HEK293T (cell line): ENCODE measurements at regions not wholly inside any gene's neighbourhood (a gene's known extent, or its start where the extent isn't known, plus 50 kb on each side); places are given as distances from the start of the nearest gene placed in this dataset.

Experiments
- ARNT ChIP-seq: fragments of 450-650 bp; IDR thresholded peaks from 2 replicates; pipeline ENCODE4 v1.6.1; 2017; ENCODE audit warnings: mild to moderate bottlenecking
- BHLHE40 ChIP-seq: fragments of 450-650 bp; IDR thresholded peaks from 2 replicates; pipeline ENCODE4 v1.6.1; 2016; ENCODE audit warnings: mild to moderate bottlenecking, moderate library complexity, borderline replicate concordance
- CTBP1 ChIP-seq: fragments of 450-650 bp; IDR thresholded peaks from 2 replicates; pipeline ENCODE4 v1.6.1; 2016; ENCODE audit warnings: borderline replicate concordance
- ELF4 ChIP-seq: fragments of 450-650 bp; IDR thresholded peaks from 2 replicates; pipeline ENCODE4 v1.6.1; 2017; ENCODE audit warnings: antibody characterized with exemption
- FOXA1 ChIP-seq: fragments of 450-650 bp; IDR thresholded peaks from 2 replicates; pipeline ENCODE4 v1.6.1; 2016; ENCODE audit warnings: mild to moderate bottlenecking
- FOXK2 ChIP-seq: fragments of 450-650 bp; IDR thresholded peaks from 2 replicates; pipeline ENCODE4 v1.6.1; 2016; ENCODE audit warnings: mild to moderate bottlenecking
- L3MBTL2 ChIP-seq: fragments of 450-650 bp; conservative IDR thresholded peaks from 2 replicates; pipeline ENCODE4 v1.6.1; 2016; ENCODE audit warnings: mild to moderate bottlenecking
- LEF1 ChIP-seq: fragments of 450-650 bp; IDR thresholded peaks from 2 replicates; pipeline ENCODE4 v1.6.1; 2017; ENCODE audit warnings: mild to moderate bottlenecking, borderline replicate concordance
- NFRKB ChIP-seq: fragments of 450-650 bp; IDR thresholded peaks from 2 replicates; pipeline ENCODE4 v1.6.1; 2016; ENCODE audit warnings: mild to moderate bottlenecking, moderate library complexity
- SP1 ChIP-seq: fragments of 450-650 bp; IDR thresholded peaks from 2 replicates; pipeline ENCODE4 v1.6.1; 2017
- SUZ12 ChIP-seq: fragments of 450-650 bp; IDR thresholded peaks from 2 replicates; pipeline ENCODE4 v1.6.1; 2016; ENCODE audit warnings: mild to moderate bottlenecking
- TARDBP ChIP-seq: fragments of 450-650 bp; IDR thresholded peaks from 2 replicates; pipeline ENCODE4 v1.6.1; 2016
- ZNF384 ChIP-seq: fragments of 450-650 bp; IDR thresholded peaks from 2 replicates; pipeline ENCODE4 v1.6.1; 2016

GRCh38 chr10:44010873-44011602 lies 362.4 kb upstream of the ZNF32 start:
- TF ChIP-seq SUZ12 (no peak), FOXK2 (no peak), ARNT (no peak), ELF4 (no peak), BHLHE40 (no peak), TARDBP (no peak), SP1 (no peak), ZNF384 (no peak), CTBP1 (no peak), L3MBTL2 (no peak), NFRKB (no peak), LEF1 (no peak), FOXA1 (no peak)
